K562 (cell line): ENCODE measurements at regions not wholly inside any gene's neighbourhood (a gene's known extent, or its start where the extent isn't known, plus 50 kb on each side); places are given as distances from the start of the nearest gene placed in this dataset.

Source experiments
- ATAC-seq: fragments of 200-7000 bp; cut with Tn5 transposase; 3 replicates; pipeline ENCODE4 v1.9.1; 2020; ENCODE audit warnings: moderate library complexity
- BruUV-seq: library from RNA; stranded (reverse); fragments of 400-500 nt; replicated peaks from 2 replicates; lab custom pipeline; 2021; lab: Mats Ljungman, UMichigan
- CTCF ChIA-PET: fragments of 300-600 bp; formaldehyde crosslinking; extraction: SDS; loops from one replicate; lab custom pipeline; 2021; ENCODE audit warnings: low intra/inter-chr PET ratio; lab: Yijun Ruan, JAX
- POLR2A ChIA-PET: fragments of 300-600, 350-650 bp; sonication (Branson Sonifier 250); formaldehyde crosslinking; extraction: SDS; loops from one replicate; lab custom pipeline; 2021; ENCODE audit warnings: antibody characterized with exemption, inconsistent platforms; lab: Yijun Ruan, JAX
- DNase-seq, 4 experiments: peaks; one replicate each; pipeline versions ENCODE4 v3.0.0 to v3.0.0-alpha.2; 2011 to 2018; ENCODE audit warnings: low spot score in 3 of 4, mixed read lengths in 3 of 4; ENCODE audit errors: extremely low read depth in 1 of 4
- FAIRE-seq: peaks from 2 replicates; lab custom pipeline; 2011; peaks lifted over from hg19 to GRCh38; lab: Jason Lieb, UNC
- H2AFZ ChIP-seq: 2 replicates; pipeline ENCODE4 v1.6.0; 2011; ENCODE audit warnings: low read depth, low read length, control low read depth, inconsistent platforms
- H3K27ac ChIP-seq: fragments of 200-600 bp; 3 replicates; pipeline ENCODE4 v1.8.0; 2011; ENCODE audit warnings: low read depth, mild to moderate bottlenecking, control low read depth, inconsistent platforms, low read length, moderate library complexity, mixed read lengths; ENCODE audit errors: extremely low read depth
- H3K27me3 ChIP-seq, 2 experiments: fragments of 300-600 bp in 1 of 2; 2 replicates in 1 of 2; 3 replicates in 1 of 2; pipeline versions ENCODE4 v1.6.0 to v1.8.0; 2011; ENCODE audit warnings: inconsistent platforms in 2 of 2, low read length in 2 of 2, mild to moderate bottlenecking in 1 of 2, mixed read lengths in 1 of 2, moderate library complexity in 1 of 2; ENCODE audit not compliant: control insufficient read depth in 2 of 2, insufficient read depth in 2 of 2
- H3K36me3 ChIP-seq: fragments of 300-600 bp; 3 replicates; pipeline ENCODE4 v1.8.0; 2011; ENCODE audit warnings: mild to moderate bottlenecking, low read length, inconsistent platforms; ENCODE audit not compliant: control insufficient read depth, insufficient read depth
- H3K4me1 ChIP-seq, 2 experiments: fragments of 200-600 bp in 1 of 2; replicated peaks in 1 of 2; 2 replicates in 1 of 2; 3 replicates in 1 of 2; pipeline versions ENCODE4 v1.5.1 to v1.8.0; 2011; ENCODE audit warnings: inconsistent platforms in 2 of 2, low read length in 2 of 2, mild to moderate bottlenecking in 1 of 2, mixed read lengths in 1 of 2, moderate library complexity in 1 of 2; ENCODE audit not compliant: control insufficient read depth in 2 of 2, insufficient read depth in 2 of 2
- H3K4me2 ChIP-seq: 2 replicates; pipeline ENCODE4 v1.6.1; 2011; ENCODE audit warnings: low read length, control low read depth, inconsistent platforms, mixed read lengths; ENCODE audit not compliant: insufficient read depth
- H3K4me3 ChIP-seq: fragments of 200-600 bp; sonication (generic), shearing (Covaris generic); 2 replicates; pipeline ENCODE4 v1.5.1; 2016; ENCODE audit warnings: control low read depth, inconsistent platforms
- H3K79me2 ChIP-seq: fragments of 200-600 bp; 3 replicates; pipeline ENCODE4 v1.8.0; 2011; ENCODE audit warnings: low read length, inconsistent platforms; ENCODE audit not compliant: control insufficient read depth, insufficient read depth
- H3K9ac ChIP-seq, 2 experiments: 2 replicates each; pipeline versions ENCODE4 v1.6.0 to v1.6.1; 2011; ENCODE audit warnings: low read depth in 2 of 2, low read length in 2 of 2, control low read depth in 1 of 2, inconsistent platforms in 1 of 2, mild to moderate bottlenecking in 1 of 2, mixed read lengths in 1 of 2; ENCODE audit not compliant: insufficient read depth in 1 of 2
- H3K9me1 ChIP-seq: one replicate; pipeline ENCODE4 v1.6.0; 2011; ENCODE audit warnings: inconsistent platforms, mild to moderate bottlenecking, low read length, moderate library complexity; ENCODE audit not compliant: control insufficient read depth, insufficient read depth
- H3K9me3 ChIP-seq: replicated peaks from 2 replicates; pipeline ENCODE4 v1.5.1; 2011; ENCODE audit warnings: low read depth, low read length, inconsistent platforms; ENCODE audit not compliant: control insufficient read depth, insufficient read depth
- H4K20me1 ChIP-seq: replicated peaks from 2 replicates; pipeline ENCODE4 v1.6.1; 2011; ENCODE audit warnings: low read length, inconsistent platforms, mixed read lengths; ENCODE audit not compliant: control insufficient read depth, insufficient read depth
- ARID3A ChIP-seq: IDR thresholded peaks from 2 replicates; pipeline ENCODE4 v1.6.1; 2012; ENCODE audit warnings: low read depth, low read length, improper control_type of control experiment, borderline replicate concordance
- DACH1 ChIP-seq: fragments of 450-650 bp; IDR thresholded peaks from 2 replicates; pipeline ENCODE4 v1.6.1; 2018; ENCODE audit not compliant: partially characterized antibody
- HEY1 ChIP-seq: fragments of 250-450 bp; sonication (Bioruptor Pico); IDR thresholded peaks from 2 replicates; pipeline ENCODE4 v1.5.0; 2020; ENCODE audit warnings: mild to moderate bottlenecking, moderate library complexity, borderline replicate concordance
- NCOR1 ChIP-seq: fragments of 450-650 bp; IDR thresholded peaks from 2 replicates; pipeline ENCODE4 v1.6.1; 2016; ENCODE audit warnings: mild to moderate bottlenecking, moderate library complexity
- ZNF146 ChIP-seq: IDR thresholded peaks from one replicate; pipeline ENCODE4 v1.6.1; 2018; ENCODE audit warnings: missing compliant biosample characterization; ENCODE audit not compliant: unreplicated experiment
- ZNF507 ChIP-seq: conservative IDR thresholded peaks from 2 replicates; pipeline ENCODE4 v1.6.1; 2017; ENCODE audit warnings: missing genetic modification characterization, missing compliant biosample characterization
- ZZZ3 ChIP-seq: fragments of 450-650 bp; IDR thresholded peaks from 2 replicates; pipeline ENCODE4 v1.6.1; 2016; ENCODE audit warnings: antibody characterized with exemption, mild to moderate bottlenecking, moderate library complexity
- WGBS: fragments of 100-300 bp; shearing (Covaris generic); methylation state at CpG from one replicate; pipeline ENCODE4 v1.1.6; 2016; ENCODE audit warnings: low coverage, mixed read lengths; ENCODE audit not compliant: insufficient coverage; ENCODE audit errors: missing lambda C conversion rate; 5-methylcytosine and 5-hydroxymethylcytosine counted together
- in situ Hi-C: fragments of 300-500 bp; cut with MboI; formaldehyde crosslinking; loops from 4 replicates; pipeline ENCODE4 v1.15.0; 2018; ENCODE audit warnings: inconsistent platforms, mixed read lengths
- intact Hi-C: fragments of 100-400 bp; cut with micrococcal nuclease; formaldehyde crosslinking; loops from 2 replicates; pipeline ENCODE4 v1.14.2; 2022
- TF ChIP-seq, protein P1 (sequence below): fragments of 250-450 bp; sonication (Bioruptor Pico); IDR thresholded peaks from 2 replicates; pipeline ENCODE4 v1.5.0; 2021; ENCODE audit warnings: mild to moderate bottlenecking, borderline replicate concordance
- TF ChIP-seq, protein P2 (sequence below): sonication (generic); formaldehyde crosslinking; IDR thresholded peaks from 2 replicates; pipeline ENCODE4 v1.8.0; 2023; ENCODE audit warnings: mild to moderate bottlenecking, missing genetic modification reagents

GRCh38 chr4:17155486-17155885 lies 257.0 kb upstream of the LDB2 start:
- CTCF ChIA-PET = no interaction called here
- POLR2A ChIA-PET = no interaction called here
- Histone ChIP-seq H2AFZ (no peak overlapping the region), H3K4me1 (no peaks in the 10 kb centered on the region), H3K4me3 (no peak overlapping the region), H3K27me3 (no peaks in the 10 kb centered on the region), H3K79me2 (no peaks in the 10 kb centered on the region), H3K9ac (no peak overlapping the region), H3K9me1 (no peaks in the 10 kb centered on the region), H4K20me1 (no peaks in the 10 kb centered on the region), H3K4me2 (no peak overlapping the region), H3K36me3 (no peaks in the 10 kb centered on the region), H3K27ac (no peak overlapping the region), H3K9me3 (no peaks in the 10 kb centered on the region)
- DNase-seq (no peak), FAIRE-seq (no peak), ATAC-seq (no peak)
- intact Hi-C loops (no loop called here), in situ Hi-C loops (no loop called here)
- no TSS peak for BruUV-seq
- TF ChIP-seq ZNF146 = no peak
- no peak for TF ChIP-seq ZZZ3
- TF ChIP-seq NCOR1 = no peak

DNA sequence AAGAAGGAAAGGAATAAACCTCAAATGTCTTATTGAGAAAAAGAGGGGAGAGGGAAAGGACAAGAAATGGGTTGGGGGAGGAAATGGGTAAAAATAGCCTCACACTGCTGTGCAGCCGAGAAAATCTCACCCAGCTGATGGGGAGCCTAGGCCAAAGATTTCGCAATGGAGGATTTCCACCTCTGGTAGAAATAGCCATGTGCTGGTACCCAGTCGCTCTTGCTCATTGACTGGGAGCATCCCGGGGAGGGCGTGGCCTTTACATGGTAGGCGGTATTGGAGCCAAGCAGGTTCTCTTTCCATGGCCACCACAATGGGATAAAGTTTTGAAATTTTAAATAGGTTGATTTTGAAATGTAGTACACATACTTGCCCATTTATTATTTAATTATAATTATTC lies 255.1 kb upstream of the LDB2 start:
- no peaks in the 10 kb centered on the region for H3K36me3 ChIP-seq
- BruUV-seq = no TSS peak
- ATAC-seq (no peak), DNase-seq (peak in 1 of 4 experiments; percentile 4), FAIRE-seq (no peak)
- H2AFZ ChIP-seq = no peak overlapping the region
- no peaks in the 10 kb centered on the region for H4K20me1 ChIP-seq
- in situ Hi-C loops (no loop called here), intact Hi-C loops (no loop called here)
- no peaks in the 10 kb centered on the region for H3K9me1 ChIP-seq
- no peaks in the 10 kb centered on the region for H3K4me1 ChIP-seq
- ChIA-PET POLR2A (no interaction called here), CTCF (no interaction called here)
- 1% methylated on average over 6 of the region's 6 CpGs for WGBS
- H3K79me2 ChIP-seq = no peaks in the 10 kb centered on the region
- no peak overlapping the region for H3K4me2 ChIP-seq
- no peak overlapping the region for H3K9ac ChIP-seq
- H3K9me3 ChIP-seq = no peaks in the 10 kb centered on the region
- no peak overlapping the region for H3K4me3 ChIP-seq
- no peaks in the 10 kb centered on the region for H3K27me3 ChIP-seq
- H3K27ac ChIP-seq = no peak overlapping the region
- TF ChIP-seq, protein P1, sequence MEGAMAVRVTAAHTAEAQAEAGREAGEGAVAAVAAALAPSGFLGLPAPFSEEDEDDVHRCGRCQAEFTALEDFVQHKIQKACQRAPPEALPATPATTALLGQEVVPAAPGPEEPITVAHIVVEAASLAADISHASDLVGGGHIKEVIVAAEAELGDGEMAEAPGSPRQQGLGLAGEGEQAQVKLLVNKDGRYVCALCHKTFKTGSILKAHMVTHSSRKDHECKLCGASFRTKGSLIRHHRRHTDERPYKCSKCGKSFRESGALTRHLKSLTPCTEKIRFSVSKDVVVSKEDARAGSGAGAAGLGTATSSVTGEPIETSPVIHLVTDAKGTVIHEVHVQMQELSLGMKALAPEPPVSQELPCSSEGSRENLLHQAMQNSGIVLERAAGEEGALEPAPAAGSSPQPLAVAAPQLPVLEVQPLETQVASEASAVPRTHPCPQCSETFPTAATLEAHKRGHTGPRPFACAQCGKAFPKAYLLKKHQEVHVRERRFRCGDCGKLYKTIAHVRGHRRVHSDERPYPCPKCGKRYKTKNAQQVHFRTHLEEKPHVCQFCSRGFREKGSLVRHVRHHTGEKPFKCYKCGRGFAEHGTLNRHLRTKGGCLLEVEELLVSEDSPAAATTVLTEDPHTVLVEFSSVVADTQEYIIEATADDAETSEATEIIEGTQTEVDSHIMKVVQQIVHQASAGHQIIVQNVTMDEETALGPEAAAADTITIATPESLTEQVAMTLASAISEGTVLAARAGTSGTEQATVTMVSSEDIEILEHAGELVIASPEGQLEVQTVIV (CRISPR knock-in tag) = no peak
- TF ChIP-seq ZNF507 (tag) = no peak
- no peak for TF ChIP-seq HEY1 (CRISPR knock-in tag)
- no peak for TF ChIP-seq ARID3A
- TF ChIP-seq DACH1 = no peak
- TF ChIP-seq, protein P2, sequence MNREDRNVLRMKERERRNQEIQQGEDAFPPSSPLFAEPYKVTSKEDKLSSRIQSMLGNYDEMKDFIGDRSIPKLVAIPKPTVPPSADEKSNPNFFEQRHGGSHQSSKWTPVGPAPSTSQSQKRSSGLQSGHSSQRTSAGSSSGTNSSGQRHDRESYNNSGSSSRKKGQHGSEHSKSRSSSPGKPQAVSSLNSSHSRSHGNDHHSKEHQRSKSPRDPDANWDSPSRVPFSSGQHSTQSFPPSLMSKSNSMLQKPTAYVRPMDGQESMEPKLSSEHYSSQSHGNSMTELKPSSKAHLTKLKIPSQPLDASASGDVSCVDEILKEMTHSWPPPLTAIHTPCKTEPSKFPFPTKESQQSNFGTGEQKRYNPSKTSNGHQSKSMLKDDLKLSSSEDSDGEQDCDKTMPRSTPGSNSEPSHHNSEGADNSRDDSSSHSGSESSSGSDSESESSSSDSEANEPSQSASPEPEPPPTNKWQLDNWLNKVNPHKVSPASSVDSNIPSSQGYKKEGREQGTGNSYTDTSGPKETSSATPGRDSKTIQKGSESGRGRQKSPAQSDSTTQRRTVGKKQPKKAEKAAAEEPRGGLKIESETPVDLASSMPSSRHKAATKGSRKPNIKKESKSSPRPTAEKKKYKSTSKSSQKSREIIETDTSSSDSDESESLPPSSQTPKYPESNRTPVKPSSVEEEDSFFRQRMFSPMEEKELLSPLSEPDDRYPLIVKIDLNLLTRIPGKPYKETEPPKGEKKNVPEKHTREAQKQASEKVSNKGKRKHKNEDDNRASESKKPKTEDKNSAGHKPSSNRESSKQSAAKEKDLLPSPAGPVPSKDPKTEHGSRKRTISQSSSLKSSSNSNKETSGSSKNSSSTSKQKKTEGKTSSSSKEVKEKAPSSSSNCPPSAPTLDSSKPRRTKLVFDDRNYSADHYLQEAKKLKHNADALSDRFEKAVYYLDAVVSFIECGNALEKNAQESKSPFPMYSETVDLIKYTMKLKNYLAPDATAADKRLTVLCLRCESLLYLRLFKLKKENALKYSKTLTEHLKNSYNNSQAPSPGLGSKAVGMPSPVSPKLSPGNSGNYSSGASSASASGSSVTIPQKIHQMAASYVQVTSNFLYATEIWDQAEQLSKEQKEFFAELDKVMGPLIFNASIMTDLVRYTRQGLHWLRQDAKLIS = no peak
